ENCODE measurements at regions not wholly inside any gene's neighbourhood (a gene's known extent, or its start where the extent isn't known, plus 50 kb on each side); places are given as distances from the start of the nearest gene placed in this dataset.
A peak's percentile ranks its signal among the peaks of the same experiment; 100 is the strongest.

- no peak for DNase-seq
- intact Hi-C loops (cut with micrococcal nuclease): no loop called here
- no peaks in the 10 kb centered on the region for H3K4me1 ChIP-seq
- H3K36me3 ChIP-seq: no peaks in the 10 kb centered on the region
- H3K9me3 ChIP-seq (replicated peaks): peaks cover 30% of the 10 kb centered on the region
- no peak overlapping the region for H3K4me3 ChIP-seq
- TF ChIP-seq CTCF (IDR thresholded peaks at IDR 0.05; ENCODE audit: borderline replicate concordance): no peak
- no peak overlapping the region for H3K27ac ChIP-seq (replicated peaks)
- H3K27me3 ChIP-seq (ENCODE audit: low read depth): no peaks in the 10 kb centered on the region
Measured at GRCh38 chr3:177312491-177312890, 115.2 kb upstream of the TBL1XR1 start.

- no peaks in the 10 kb centered on the region for H3K4me1 ChIP-seq
- no peaks in the 10 kb centered on the region for H3K27me3 ChIP-seq (ENCODE audit: low read depth)
- TF ChIP-seq CTCF (IDR thresholded peaks at IDR 0.05; ENCODE audit: borderline replicate concordance): no peak
- intact Hi-C loops (cut with micrococcal nuclease): no loop called here
- H3K36me3 ChIP-seq: no peaks in the 10 kb centered on the region
- no peak overlapping the region for H3K27ac ChIP-seq (replicated peaks)
- peaks cover 20% of the 10 kb centered on the region for H3K9me3 ChIP-seq (replicated peaks)
- DNase-seq: no peak
- no peak overlapping the region for H3K4me3 ChIP-seq
Measured at GRCh38 chr3:177314897-177315296, 117.6 kb upstream of the TBL1XR1 start.

- intact Hi-C loops (cut with micrococcal nuclease): no loop called here
- H3K36me3 ChIP-seq: no peaks in the 10 kb centered on the region
- H3K27ac ChIP-seq (replicated peaks): no peak overlapping the region
- no peaks in the 10 kb centered on the region for H3K27me3 ChIP-seq (ENCODE audit: low read depth)
- TF ChIP-seq CTCF (IDR thresholded peaks at IDR 0.05; ENCODE audit: borderline replicate concordance): no peak
- H3K4me1 ChIP-seq: peaks cover 14% of the 10 kb centered on the region
- H3K9me3 ChIP-seq (replicated peaks): peaks cover 6% of the 10 kb centered on the region
- no peak for DNase-seq
- no peak overlapping the region for H3K4me3 ChIP-seq
Measured at GRCh38 chr3:177317247-177317646, 120.0 kb upstream of the TBL1XR1 start.

- no peak overlapping the region for H3K4me3 ChIP-seq
- no peak for DNase-seq
- H3K27ac ChIP-seq (replicated peaks): no peak overlapping the region
- intact Hi-C loops (cut with micrococcal nuclease): no loop called here
- no peak for TF ChIP-seq CTCF (IDR thresholded peaks at IDR 0.05; ENCODE audit: borderline replicate concordance)
- H3K36me3 ChIP-seq: no peaks in the 10 kb centered on the region
- H3K9me3 ChIP-seq (replicated peaks): peaks cover 6% of the 10 kb centered on the region
- H3K4me1 ChIP-seq: peaks cover 14% of the 10 kb centered on the region
- no peaks in the 10 kb centered on the region for H3K27me3 ChIP-seq (ENCODE audit: low read depth)
Measured at GRCh38 chr3:177318559-177318958, 121.3 kb upstream of the TBL1XR1 start.

- intact Hi-C loops (cut with micrococcal nuclease): no loop called here
- no peak for TF ChIP-seq CTCF (IDR thresholded peaks at IDR 0.05; ENCODE audit: borderline replicate concordance)
- peaks cover 14% of the 10 kb centered on the region for H3K4me1 ChIP-seq
- no peaks in the 10 kb centered on the region for H3K27me3 ChIP-seq (ENCODE audit: low read depth)
- H3K36me3 ChIP-seq: no peaks in the 10 kb centered on the region
- DNase-seq: no peak
- peak overlapping the region; percentile 57 for H3K27ac ChIP-seq (replicated peaks)
- H3K4me3 ChIP-seq: no peak overlapping the region
- peaks cover 6% of the 10 kb centered on the region for H3K9me3 ChIP-seq (replicated peaks)
Measured at GRCh38 chr3:177320765-177321247, 123.5 kb upstream of the TBL1XR1 start.

- Histone ChIP-seq H3K9me3 (replicated peaks) (peaks cover 6% of the 10 kb centered on the region), H3K27me3 (ENCODE audit: low read depth) (no peaks in the 10 kb centered on the region), H3K4me3 (no peak overlapping the region), H3K36me3 (no peaks in the 10 kb centered on the region), H3K27ac (replicated peaks) (peak overlapping the region; percentile 57), H3K4me1 (peaks cover 14% of the 10 kb centered on the region)
- TF ChIP-seq CTCF (IDR thresholded peaks at IDR 0.05; ENCODE audit: borderline replicate concordance): no peak
- intact Hi-C loops (cut with micrococcal nuclease): no loop called here
- no peak for DNase-seq
Measured at GRCh38 chr3:177321819-177322218, 124.5 kb upstream of the TBL1XR1 start.

All from left ventricle myocardium inferior (tissue), 1 donor.